HG03558 (cell line): ENCODE measurements at regions not wholly inside any gene's neighbourhood (a gene's known extent, or its start where the extent isn't known, plus 50 kb on each side); places are given as distances from the start of the nearest gene placed in this dataset.
A peak's percentile ranks its signal among the peaks of the same experiment; 100 is the strongest.

Experiments used
- ATAC-seq: cut with Tn5 transposase; IDR thresholded peaks from one replicate; pipeline ENCODE4 v1.9.1; 2021; ENCODE audit warnings: moderate number of reproducible peaks; ENCODE audit not compliant: unreplicated experiment; ENCODE audit errors: extremely low read depth

DNA sequence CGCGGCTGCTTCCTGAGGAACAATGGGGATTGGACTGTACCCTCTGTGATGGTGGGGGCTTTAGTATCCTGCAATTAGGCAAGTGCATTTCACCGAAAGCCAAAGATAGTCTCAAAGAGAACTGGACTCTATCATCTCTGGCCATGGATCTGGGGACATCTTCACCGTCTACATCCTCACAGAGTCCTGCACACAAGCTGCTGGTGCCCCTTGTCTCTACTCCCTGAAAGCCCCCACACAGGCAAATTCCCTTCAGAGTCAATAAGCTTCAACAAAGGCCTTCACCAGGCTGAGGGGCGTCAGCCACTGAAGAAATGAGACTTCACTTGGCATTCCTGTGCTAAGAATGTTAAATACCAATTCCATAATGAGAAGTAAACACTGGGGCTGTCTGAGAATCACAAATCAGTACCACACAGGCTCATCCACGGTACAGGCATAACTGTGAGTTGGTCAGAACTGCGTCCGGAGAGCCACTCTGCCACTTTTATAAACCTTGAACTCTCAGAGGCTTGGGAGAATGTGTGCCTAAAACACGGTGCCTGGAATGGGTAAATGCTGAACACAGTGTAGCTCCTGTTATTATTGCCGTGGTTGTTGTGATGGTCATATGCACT, 432.7 kb downstream of the ZNF521 start:
- ATAC-seq = no peak

DNA sequence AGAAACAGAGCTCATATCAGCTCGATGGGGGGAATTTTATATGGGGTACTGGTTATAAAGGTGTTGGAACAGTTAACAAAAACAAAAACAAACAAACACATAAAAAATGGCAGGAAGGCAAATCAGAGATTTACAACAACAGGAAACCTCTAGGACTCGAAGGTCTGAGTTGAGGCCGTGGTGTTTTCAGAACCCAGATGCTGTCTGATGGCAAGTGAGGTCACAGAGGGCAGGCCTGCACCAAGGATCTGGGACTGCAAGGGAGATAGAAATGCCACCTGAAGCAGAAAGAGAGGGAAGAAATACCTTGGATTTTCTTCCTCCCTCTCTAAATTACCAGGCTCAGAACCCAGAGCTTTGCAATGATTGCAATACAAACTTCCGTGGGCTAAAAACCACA, 429.5 kb downstream of the ZNF521 start:
- ATAC-seq = peak; percentile 14

- ATAC-seq = peak; percentile 89
Observed at GRCh38 chr18:24923138-24923537, 428.8 kb downstream of the ZNF521 start.

- no peak for ATAC-seq
Observed at GRCh38 chr18:24924066-24924716, 427.8 kb downstream of the ZNF521 start.

GRCh38 chr18:24926649-24927048, 425.3 kb downstream of the ZNF521 start:
- no peak for ATAC-seq

DNA sequence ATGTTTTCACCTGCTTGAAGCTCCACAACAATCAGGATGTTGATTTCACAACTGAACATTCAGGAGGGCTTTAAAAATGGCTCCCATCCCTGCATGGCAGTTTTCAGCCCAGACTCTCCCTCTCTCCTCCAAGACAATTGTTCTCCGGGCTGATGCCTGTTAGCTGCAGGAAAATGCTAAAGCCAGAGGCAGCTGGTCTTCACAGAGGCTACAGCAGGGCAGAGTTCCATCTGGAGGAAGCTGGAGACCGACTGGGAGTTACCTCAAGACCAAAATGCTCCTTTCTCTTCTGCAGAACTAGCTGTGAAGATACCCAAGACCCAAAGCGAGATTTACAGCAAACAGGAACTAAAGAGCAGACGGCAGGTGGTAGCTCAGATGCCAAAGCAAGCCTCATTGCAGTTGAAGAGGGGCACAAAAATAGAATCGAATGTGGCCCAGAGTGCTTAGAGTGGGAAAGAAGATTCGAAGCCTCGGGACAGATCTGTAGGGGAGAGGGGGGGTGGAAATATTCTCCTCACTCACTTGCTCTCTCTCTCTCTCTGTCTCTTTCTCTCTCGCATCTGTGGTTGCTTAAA, 423.6 kb downstream of the ZNF521 start:
- ATAC-seq = no peak

DNA sequence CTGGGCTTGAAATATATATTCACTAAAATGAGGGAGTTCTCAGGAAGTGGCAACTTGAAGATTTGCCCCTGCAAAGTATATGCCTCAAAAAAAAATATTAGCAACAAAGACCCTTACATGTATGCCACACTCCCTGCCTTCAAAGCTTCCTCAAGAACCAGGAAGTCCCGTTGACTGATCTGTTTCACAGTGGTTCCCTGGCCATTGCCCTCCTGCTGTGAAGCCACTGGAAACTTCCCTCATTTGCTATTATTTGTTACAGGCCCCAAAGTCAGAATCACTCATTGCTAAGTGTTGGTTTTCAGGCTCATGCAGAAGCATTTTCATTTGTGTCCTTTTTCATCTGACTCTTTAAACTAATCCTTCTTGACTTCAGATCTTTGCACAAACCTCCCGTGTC, 421.5 kb downstream of the ZNF521 start:
- ATAC-seq = no peak

DNA sequence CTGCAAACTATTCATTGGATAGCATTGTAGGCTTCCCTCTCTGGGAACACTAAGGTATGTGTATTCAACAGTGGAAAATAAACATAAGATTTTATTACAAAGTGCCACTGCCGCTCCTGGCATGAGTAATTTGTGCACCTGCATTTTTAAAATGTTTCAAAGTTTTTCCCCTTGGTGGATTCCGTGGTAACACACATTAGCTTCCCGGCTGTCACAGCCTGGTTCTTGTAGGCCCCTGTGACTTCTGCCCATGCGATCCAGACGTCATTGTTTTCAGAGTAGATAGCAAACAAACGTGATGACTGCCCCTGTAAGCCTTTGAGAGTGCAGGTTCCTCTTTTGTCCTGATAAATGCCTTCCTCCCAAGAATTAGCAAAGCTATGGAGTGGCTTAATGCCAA, 421.0 kb downstream of the ZNF521 start:
- no peak for ATAC-seq

DNA sequence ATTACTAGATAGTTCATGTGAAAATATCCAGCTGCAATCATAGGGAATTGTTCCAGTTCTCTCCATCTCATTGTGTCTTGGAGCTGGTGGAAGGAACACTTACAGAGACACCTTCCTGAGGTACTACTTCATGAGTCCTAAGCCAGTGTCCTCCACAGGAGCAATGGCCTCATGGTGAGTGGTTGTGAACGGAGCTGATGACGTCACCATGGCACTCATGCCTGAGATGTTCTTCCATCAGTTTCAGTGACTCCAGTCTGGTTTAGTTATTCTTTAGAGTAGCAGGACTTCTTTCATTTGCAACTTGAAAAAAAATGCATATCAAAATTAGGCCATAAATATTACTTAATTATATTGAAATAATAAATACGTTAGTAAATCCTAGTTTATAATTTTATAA, 418.6 kb downstream of the ZNF521 start:
- ATAC-seq = no peak

DNA sequence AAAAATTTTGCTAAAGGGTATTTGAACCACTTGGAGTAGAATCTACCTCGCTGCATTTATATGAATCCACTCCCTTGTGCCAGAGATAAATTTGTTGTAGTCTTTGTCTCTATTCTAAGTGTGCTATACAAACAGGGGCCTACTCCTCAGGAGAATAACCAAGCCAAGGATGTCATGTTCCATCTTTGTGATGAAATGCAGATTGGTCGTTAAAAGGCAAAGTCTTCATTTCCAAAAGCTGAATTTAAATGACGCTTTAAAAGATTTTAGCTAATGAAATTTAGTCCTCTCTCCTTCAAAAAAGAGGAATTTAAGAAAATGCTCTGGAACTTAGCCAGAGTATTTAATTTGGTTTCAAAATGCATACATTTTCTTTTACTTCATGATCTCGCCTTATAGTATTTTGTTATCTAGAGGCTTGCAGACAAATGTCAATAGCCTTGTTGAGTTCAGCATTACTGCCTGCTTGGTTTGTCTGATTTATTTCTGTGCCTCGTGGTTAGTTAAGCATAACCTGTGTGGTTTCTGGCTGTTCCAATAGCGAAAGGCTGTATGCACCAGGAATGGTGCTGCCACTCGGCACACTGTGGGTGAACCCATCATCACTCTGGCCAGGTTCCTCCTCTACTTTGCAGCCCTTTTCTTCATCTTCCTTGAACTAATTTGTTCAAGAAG, 417.6 kb downstream of the ZNF521 start:
- no peak for ATAC-seq

DNA sequence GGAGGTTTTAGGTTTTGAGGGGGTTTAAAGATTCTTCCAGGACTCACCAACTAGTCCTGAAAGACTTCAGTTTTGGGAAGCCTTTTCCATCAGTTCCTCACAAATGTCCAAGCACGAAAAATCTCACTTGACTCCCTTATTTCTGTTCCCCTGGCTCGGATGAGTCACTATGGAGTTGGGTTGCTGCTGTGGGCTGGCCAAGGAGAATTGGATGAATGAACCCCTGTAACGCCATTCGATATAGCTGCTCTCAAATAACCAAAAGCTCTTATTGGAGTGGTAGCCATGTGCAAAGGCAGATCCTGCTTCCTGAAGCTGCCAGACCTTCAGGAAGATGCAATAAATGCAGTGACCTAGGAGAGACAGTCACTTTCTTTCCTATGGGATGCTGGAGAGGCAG, 417.0 kb downstream of the ZNF521 start:
- ATAC-seq = no peak

DNA sequence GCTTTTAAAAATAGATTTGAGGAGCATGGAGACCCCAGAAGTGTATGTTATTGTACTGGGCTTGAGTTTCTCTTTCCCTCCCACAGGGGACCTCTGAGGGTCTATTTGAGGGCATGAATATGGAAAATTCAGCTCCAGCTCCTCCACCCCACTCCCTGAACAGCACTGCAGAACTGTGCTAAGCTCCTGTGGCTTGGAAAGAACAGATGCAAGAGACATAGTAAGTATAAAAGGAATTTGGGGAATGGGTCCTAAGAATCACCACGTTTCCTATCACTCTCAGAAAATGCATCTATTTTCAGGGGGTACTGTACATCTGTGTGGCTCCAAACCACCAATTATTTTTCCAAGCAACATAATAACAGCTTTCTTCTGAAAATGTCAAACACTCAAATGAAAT, 416.1 kb downstream of the ZNF521 start:
- no peak for ATAC-seq

GRCh38 chr18:24936691-24937090, 415.3 kb downstream of the ZNF521 start:
- no peak for ATAC-seq

- ATAC-seq = no peak
Observed at GRCh38 chr18:24937639-24938275, 414.2 kb downstream of the ZNF521 start.

DNA sequence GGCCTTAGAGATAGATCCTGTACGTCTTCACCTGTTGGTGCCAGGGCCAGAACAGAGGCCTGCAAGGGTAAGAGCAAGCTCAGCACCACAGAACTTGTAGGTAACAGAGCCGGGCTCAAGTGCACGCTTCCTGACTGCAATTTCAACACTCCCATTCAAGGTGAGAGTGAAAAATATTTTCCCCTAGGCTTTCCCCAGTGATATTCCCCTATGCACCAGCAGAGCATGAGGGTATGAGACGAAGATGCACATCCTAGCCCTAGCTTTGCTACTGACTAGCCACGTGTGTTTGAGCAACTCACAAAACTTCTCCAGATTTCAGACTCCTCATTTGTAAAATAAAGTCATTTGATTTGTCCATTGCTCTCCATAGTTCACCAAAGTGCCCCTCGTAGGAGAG, 411.6 kb downstream of the ZNF521 start:
- no peak for ATAC-seq

- ATAC-seq = no peak
Observed at GRCh38 chr18:24941174-24941951, 410.6 kb downstream of the ZNF521 start.

GRCh38 chr18:24942144-24942543, 409.8 kb downstream of the ZNF521 start:
- ATAC-seq = no peak

- ATAC-seq = no peak
Observed at GRCh38 chr18:24947521-24948305, 404.3 kb downstream of the ZNF521 start.

GRCh38 chr18:24949908-24950307, 402.1 kb downstream of the ZNF521 start:
- no peak for ATAC-seq
